DND-41 (cell line): ENCODE measurements at regions not wholly inside any gene's neighbourhood (a gene's known extent, or its start where the extent isn't known, plus 50 kb on each side); places are given as distances from the start of the nearest gene placed in this dataset.

Source experiments
- ATAC-seq: fragments of 200-7000 bp; cut with Tn5 transposase; 3 replicates; pipeline ENCODE4 v1.9.1; 2021; ENCODE audit warnings: low read depth; ENCODE audit not compliant: insufficient read depth
- DNase-seq: peaks from one replicate; pipeline ENCODE4 v3.0.0-alpha.2; 2020
- H2AFZ ChIP-seq: 2 replicates; pipeline ENCODE4 v1.6.0; 2012; ENCODE audit warnings: low read depth, low read length
- H3K27ac ChIP-seq: 2 replicates; pipeline ENCODE4 v1.5.1; 2012; ENCODE audit warnings: low read length, inconsistent platforms
- H3K27me3 ChIP-seq: fragments of 200-600 bp; sonication (generic); 2 replicates; pipeline ENCODE4 v1.6.0; 2012; ENCODE audit warnings: low read length, mild to moderate bottlenecking, inconsistent platforms; ENCODE audit not compliant: insufficient read depth, poor library complexity
- H3K36me3 ChIP-seq: 2 replicates; pipeline ENCODE4 v1.5.1; 2012; ENCODE audit warnings: low read length, inconsistent platforms; ENCODE audit not compliant: insufficient read depth
- H3K4me1 ChIP-seq: 2 replicates; pipeline ENCODE4 v1.5.1; 2012; ENCODE audit warnings: mild to moderate bottlenecking, low read length; ENCODE audit not compliant: insufficient read depth
- H3K4me2 ChIP-seq: 2 replicates; pipeline ENCODE4 v1.6.0; 2012; ENCODE audit warnings: mild to moderate bottlenecking, moderate library complexity, low read length, inconsistent platforms; ENCODE audit not compliant: insufficient read depth
- H3K4me3 ChIP-seq, 2 experiments: fragments of 200-600 bp in 1 of 2; shearing (Covaris generic) in 1 of 2; 2 replicates each; pipeline ENCODE4 v1.5.1; 2012 to 2016; ENCODE audit warnings: inconsistent platforms in 2 of 2, low read length in 2 of 2, mild to moderate bottlenecking in 2 of 2, low read depth in 1 of 2, moderate library complexity in 1 of 2
- H3K79me2 ChIP-seq: 2 replicates; pipeline ENCODE4 v1.6.0; 2012; ENCODE audit warnings: low read length, inconsistent platforms; ENCODE audit not compliant: insufficient read depth
- H3K9ac ChIP-seq: 2 replicates; pipeline ENCODE4 v1.6.0; 2012; ENCODE audit warnings: low read depth, mild to moderate bottlenecking, inconsistent platforms, low read length, moderate library complexity
- H3K9me3 ChIP-seq: 2 replicates; pipeline ENCODE4 v1.5.1; 2012; ENCODE audit warnings: low read length, moderate library complexity, mild to moderate bottlenecking, inconsistent platforms; ENCODE audit not compliant: insufficient read depth, severe bottlenecking
- H4K20me1 ChIP-seq: 2 replicates; pipeline ENCODE4 v1.6.0; 2012; ENCODE audit warnings: low read length; ENCODE audit not compliant: insufficient read depth
- CTCF ChIP-seq: IDR thresholded peaks from 2 replicates; pipeline ENCODE4 v1.5.1; 2012; ENCODE audit warnings: borderline replicate concordance, low read length, moderate library complexity, mild to moderate bottlenecking; ENCODE audit not compliant: poor library complexity, severe bottlenecking; ENCODE audit errors: extremely low read depth
- EZH2 ChIP-seq: IDR thresholded peaks from 3 replicates; pipeline ENCODE4 v1.6.1; 2012; ENCODE audit warnings: borderline replicate concordance, low read depth, mild to moderate bottlenecking, moderate library complexity, low read length, inconsistent platforms; ENCODE audit not compliant: severe bottlenecking

DNA sequence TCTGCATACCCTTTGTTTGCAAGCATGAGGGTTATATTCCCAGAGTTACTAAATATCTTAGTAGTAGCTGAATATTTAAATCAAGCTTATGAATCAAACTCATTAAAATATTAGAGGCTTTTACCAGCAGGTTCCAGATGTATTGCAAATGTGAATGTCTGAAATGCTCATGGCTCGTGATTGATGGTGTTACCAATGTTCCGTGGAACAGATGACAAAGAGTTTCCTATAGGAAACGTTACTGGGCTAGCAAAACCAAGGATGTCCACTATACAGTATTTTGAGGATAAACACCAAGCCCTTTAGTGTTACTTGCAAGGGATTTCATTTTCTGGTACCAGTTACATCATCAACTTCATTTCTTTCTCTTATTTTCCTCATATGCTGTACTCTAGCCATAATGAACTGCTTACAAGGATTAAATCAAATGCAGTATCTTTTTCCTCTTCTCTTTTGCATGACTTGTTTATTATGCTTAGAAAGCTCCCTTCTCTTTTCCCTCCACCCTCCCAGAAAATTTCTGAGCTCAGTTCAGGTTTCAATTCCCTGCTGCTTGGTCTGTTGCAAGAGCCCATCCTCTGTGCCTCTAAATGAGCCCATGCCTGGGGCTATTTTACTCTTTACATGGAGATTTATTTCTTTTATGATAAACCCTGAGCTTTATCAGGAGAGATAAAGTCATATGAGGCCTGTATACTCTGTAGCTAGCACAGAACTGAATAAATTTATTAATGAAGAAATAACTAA lies 1537.1 kb upstream of the GOT2 start:
- Histone ChIP-seq H3K4me3 (no peak overlapping the region), H3K4me1 (no peaks in the 10 kb centered on the region), H3K36me3 (no peaks in the 10 kb centered on the region), H4K20me1 (no peaks in the 10 kb centered on the region), H3K9me3 (no peaks in the 10 kb centered on the region), H3K27me3 (no peaks in the 10 kb centered on the region), H2AFZ (no peak overlapping the region), H3K79me2 (no peaks in the 10 kb centered on the region), H3K4me2 (no peak overlapping the region), H3K9ac (no peak overlapping the region), H3K27ac (no peak overlapping the region)
- ATAC-seq (no peak), DNase-seq (no peak)
- TF ChIP-seq CTCF: no peak
- TF ChIP-seq EZH2: no peak

DNA sequence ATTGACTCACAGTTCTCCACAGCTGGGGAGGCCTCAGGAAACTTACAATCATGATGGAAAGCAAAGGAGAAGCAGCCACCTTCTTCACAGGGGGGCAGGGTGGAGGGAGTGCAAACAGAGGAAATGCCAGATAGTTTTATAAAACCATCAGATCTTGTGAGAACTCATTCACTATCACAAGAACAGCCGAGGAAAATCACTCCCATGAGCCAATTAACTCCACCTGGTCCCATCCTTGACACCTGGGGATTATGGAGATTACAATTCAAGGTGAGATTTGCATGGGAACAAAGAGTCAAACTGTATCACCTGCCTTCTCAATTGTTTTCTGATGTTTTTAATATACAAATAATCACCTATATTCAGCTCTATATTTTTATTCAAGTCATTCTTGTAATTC lies 1527.3 kb upstream of the GOT2 start:
- H3K27me3 ChIP-seq: no peaks in the 10 kb centered on the region
- H3K4me1 ChIP-seq: no peaks in the 10 kb centered on the region
- H3K27ac ChIP-seq: no peak overlapping the region
- no peaks in the 10 kb centered on the region for H4K20me1 ChIP-seq
- no peak overlapping the region for H3K4me3 ChIP-seq
- no peaks in the 10 kb centered on the region for H3K79me2 ChIP-seq
- no peaks in the 10 kb centered on the region for H3K9me3 ChIP-seq
- H3K36me3 ChIP-seq: no peaks in the 10 kb centered on the region
- TF ChIP-seq CTCF (no peak), EZH2 (no peak)
- no peak overlapping the region for H3K9ac ChIP-seq
- H3K4me2 ChIP-seq: no peak overlapping the region
- DNase-seq (no peak), ATAC-seq (no peak)
- H2AFZ ChIP-seq: no peak overlapping the region

DNA sequence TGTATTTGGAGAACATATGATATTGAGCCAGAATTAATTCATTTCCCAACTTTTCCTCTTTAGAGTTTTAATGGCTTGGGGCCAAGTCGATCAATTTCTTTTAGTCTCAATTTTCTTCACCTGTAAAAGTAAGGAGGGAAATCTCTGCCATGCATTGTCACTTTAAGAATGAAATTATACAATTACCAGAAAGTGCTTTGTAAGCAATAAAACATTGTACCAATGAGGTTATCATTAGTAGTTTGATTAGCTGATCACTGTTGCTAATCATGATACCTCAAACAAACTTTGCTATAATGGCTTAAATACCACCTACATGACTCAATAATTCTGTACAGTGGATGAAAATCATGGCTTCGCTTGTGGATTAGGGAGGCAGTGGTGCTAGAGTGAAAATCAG lies 1525.8 kb upstream of the GOT2 start:
- H3K27ac ChIP-seq: no peak overlapping the region
- H3K4me3 ChIP-seq: no peak overlapping the region
- no peaks in the 10 kb centered on the region for H3K4me1 ChIP-seq
- no peaks in the 10 kb centered on the region for H3K9me3 ChIP-seq
- no peaks in the 10 kb centered on the region for H3K36me3 ChIP-seq
- no peak overlapping the region for H3K4me2 ChIP-seq
- no peak overlapping the region for H3K9ac ChIP-seq
- H3K27me3 ChIP-seq: no peaks in the 10 kb centered on the region
- no peaks in the 10 kb centered on the region for H4K20me1 ChIP-seq
- no peak overlapping the region for H2AFZ ChIP-seq
- no peaks in the 10 kb centered on the region for H3K79me2 ChIP-seq
- TF ChIP-seq EZH2 (no peak), CTCF (no peak)
- DNase-seq (no peak), ATAC-seq (no peak)
